ENCODE measurements at regions not wholly inside any gene's neighbourhood (a gene's known extent, or its start where the extent isn't known, plus 50 kb on each side); places are given as distances from the start of the nearest gene placed in this dataset.

GRCh38 chr2:104462731-104463130 is 391.2 kb upstream of the POU3F3 start:
- TF ChIP-seq EZH2 (IDR thresholded peaks at IDR 0.05), result no peak
- no peak for TF ChIP-seq FOXP2 (optimal IDR thresholded peaks at IDR 0.05; ENCODE audit: control extremely low read depth, extremely low read length, insufficient read depth)

Data from SK-N-MC (cell line).